HG03095 (cell line): ENCODE measurements at regions not wholly inside any gene's neighbourhood (a gene's known extent, or its start where the extent isn't known, plus 50 kb on each side); places are given as distances from the start of the nearest gene placed in this dataset.
"Not testable (repeated sequence)": the region's sequence is repeated elsewhere in the genome, so short reads cannot be mapped to it uniquely, and the experiment has no call there.

ENCODE experiments used
- ATAC-seq: cut with Tn5 transposase; IDR thresholded peaks from one replicate; pipeline ENCODE4 v1.9.1; 2021; ENCODE audit warnings: moderate library complexity; ENCODE audit not compliant: unreplicated experiment

DNA sequence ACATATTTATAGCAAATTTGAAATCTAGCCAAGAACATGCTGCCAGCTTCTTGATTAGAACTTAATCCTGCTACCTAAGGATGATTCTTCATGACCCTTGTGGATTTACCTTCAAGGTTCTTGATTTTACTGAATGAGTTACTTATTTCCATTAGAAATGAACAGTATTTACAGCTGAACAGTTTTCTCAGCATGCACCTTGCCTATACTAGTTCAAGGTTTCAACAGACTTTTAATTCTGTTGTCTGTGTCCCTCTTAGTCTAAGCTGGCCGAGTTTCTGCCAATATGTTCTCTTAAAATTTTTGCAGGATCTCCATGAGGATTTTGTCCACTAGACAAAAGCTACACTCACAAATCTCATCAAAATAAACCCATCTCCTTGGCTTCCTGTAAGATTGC is 188.8 kb upstream of the ST8SIA4 start:
- no peak for ATAC-seq

DNA sequence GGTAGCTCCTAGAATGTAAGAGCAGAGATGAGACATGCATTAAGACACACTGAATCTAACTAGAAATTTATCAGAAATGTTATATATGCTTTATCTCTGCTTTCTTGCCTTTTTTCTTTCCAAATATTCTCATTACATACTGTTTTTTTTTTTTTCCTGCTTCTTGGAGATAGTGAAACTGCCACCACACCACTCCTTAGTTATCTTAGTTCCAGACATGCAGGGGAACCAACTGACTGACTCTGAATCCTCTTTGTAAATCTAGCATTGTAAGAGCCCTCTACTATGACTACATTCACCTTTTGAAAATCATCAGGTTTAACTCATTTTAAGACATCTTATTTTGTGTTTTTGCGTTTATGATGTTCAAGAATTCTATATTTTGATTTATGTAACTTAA is 181.3 kb upstream of the ST8SIA4 start:
- no peak for ATAC-seq

DNA sequence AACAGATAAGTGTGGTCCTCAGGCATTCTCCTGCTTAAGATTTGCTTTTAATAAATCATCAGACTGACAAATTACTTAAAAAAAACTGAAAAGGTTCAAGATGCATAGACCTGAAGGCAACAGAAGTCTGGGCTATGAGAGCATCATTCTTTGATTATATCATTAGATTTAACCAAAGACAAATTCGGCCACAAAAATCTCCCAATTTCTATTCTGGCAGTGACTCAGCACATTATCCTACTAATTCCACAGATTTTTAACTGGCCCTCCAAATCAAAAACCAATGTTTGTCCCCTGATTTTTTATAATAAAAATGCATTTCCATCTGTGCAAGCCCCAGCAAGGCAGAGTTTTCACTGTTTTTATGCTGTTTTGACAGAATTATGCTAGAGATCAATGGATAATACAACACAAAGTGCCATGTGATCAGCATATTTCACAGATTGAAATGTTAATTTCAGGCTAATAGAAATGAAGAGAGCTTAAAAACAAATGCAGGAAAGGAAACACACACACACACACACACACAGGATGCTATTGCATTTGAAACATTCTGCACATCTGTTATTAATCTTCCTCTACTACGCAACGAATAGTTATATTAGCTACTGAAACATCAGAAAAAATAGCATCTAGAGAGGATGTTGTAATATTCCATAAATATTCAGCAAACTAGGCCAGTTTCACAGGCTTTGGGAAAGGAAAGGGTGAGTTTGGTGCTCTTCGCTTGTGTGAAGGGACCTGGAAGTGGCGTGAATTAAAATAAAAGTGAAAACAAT is 177.6 kb upstream of the ST8SIA4 start:
- no peak for ATAC-seq

DNA sequence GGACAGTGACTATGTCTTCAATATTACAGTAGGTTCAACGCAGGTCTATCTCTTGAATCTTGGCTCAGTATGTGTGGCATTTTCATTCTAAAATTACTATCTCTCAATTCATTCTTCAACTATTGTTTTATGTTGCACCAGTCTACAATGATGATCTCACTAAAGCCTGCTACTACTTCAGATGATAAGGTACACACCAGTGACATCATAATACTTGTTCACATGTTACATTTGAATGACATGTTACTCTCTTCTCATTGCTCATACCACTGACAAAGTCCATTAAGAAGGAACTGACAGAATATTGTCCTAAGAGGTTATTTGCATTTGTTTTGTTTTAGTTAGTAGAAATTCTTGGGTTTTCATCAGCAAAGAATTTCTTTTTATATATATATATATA is 165.2 kb upstream of the ST8SIA4 start:
- no peak for ATAC-seq

DNA sequence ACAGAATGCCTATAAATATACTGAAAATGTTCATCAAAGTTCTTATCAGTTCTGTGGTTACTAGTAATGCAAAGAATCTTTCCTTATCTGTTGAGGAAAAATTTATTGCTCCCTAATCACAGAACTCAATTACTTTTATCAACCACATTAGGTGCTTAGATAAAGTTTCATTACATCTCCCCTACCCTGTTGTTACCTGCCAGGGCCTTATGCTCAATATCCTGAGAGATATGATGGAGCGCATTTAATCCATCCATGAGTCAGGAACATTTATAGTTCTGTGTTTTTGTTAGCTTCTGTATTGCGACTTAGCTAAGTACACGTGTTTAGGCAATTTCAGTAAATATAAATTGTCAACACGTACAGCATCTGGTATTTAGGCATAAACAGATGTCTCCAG is 164.3 kb upstream of the ST8SIA4 start:
- ATAC-seq, result no peak

DNA sequence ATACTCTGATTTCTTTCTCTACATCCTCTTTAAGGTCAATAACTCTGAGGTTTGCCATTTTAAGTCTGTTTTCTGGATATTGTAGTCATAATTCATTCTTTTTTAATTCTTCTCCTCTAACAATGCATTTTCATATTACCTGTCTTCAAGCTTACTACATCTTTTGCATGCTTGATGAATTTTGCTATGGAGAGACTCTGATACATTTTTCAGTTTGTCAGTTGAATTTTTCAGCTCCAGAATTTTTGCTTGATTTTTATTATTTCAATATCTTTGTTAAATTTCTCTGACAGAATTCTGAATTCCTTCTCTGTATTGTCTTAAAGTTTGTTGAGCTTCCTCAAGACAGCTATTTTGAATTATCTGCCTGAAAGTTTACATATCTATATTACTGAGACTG is 159.8 kb upstream of the ST8SIA4 start:
- ATAC-seq, result no peak

DNA sequence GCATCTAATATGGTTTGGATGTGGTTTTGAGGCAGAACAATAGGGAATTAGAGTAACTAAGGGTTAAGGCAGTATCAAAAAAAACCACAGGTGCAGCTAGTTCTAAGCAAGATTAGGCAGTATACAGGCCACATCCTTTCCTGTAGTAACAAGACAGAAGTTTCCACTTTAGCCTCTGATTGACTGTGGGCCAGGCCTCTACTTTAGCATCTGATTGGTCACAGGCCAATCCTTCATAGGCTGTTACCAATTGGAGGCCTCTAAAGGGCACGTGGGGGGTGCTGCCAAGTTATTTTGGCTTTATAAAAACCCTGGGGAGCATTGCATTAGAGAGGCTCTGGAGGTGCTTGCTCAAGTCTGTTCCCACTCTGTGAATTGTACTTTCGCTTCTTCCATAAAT is 144.1 kb upstream of the ST8SIA4 start:
- no peak for ATAC-seq

DNA sequence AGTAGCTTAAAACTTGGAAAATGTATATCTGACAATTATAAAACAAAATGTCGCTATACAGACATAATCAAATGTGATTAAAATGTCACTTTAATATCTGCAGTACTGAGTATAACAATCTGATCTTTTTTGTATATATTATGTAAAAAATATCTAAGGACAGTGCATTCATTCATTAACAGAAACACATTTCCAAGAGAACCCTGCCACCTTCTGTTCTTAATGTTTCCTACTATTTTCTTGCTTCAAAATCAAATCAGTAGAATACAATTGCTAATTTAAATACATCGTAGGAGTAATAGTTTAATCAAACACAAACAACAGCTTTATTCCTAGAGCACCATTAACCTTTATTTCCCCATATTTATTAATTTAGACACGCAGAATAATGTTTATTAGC is 142.6 kb upstream of the ST8SIA4 start:
- no peak for ATAC-seq

DNA sequence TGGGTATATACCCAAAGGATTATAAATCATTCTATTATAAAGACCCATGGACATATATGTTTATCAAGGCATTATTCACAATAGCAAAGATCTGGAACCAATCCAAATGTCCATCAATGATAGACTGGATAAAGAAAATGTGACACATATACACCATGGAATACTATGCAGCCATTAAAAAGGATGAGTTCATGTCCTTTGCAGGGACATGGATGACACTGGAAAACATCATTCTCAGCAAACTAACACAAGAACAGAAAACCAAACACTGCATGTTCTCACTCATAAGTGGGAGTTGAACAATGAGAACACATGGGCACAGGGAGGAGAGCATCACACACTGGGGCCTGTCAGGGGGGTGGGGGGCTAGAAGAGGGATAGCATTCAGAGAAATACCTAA is 136.9 kb upstream of the ST8SIA4 start:
- ATAC-seq, result not testable (repeated sequence)

DNA sequence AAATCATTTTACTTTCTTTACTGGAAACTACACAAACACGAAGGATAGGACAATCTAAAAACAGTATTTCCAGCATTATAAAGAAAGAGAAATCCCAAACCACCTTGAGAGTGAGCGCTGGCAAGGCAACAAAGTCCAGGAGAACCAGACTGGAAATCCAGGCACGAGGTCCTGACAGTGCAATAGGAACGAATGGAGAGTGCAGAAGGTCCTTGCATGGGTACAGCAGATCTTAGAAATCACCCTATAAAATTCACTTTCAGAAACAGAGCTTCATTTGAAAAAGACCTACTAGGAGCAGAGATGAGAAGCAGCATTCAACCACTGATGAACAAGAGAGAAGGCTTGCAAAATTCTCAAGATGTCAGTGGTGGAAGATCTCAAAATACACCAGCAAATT is 133.7 kb upstream of the ST8SIA4 start:
- ATAC-seq, result no peak

DNA sequence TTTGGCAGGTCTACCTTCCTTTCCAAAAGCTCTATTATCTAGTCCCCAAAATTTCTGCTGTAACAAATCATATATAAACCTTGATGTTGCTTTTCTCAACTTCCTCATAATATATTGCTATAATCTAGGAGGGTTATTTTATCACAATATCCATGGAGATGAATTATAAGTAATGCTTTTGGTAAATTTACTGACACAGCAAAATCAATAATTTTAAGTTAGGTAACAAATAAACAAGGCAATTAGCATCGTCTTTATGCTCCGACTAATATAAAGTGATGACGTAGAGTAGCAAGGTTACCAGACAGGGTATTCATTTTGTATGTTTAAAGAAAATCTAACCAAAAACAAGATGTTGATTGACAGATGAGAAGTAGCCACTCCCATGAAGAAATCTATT is 132.3 kb upstream of the ST8SIA4 start:
- no peak for ATAC-seq

DNA sequence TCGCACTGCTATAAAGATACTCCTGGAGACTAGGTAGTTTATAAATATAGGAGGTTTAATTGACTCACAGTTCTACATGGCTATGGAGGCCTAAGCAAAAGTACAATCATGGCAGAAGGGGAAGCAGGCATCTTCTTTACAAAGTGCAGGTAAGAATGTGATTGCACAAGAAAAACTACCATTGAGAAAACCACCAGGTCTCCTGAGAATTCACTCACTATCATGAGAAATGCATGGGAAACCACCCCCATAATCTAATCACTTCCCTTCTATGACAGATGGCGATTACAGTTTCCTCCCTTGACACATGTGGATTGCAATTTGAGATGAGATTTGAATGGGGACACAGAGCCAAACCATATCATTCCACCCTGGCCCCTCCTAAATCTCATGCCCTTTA is 121.2 kb upstream of the ST8SIA4 start:
- ATAC-seq, result no peak

DNA sequence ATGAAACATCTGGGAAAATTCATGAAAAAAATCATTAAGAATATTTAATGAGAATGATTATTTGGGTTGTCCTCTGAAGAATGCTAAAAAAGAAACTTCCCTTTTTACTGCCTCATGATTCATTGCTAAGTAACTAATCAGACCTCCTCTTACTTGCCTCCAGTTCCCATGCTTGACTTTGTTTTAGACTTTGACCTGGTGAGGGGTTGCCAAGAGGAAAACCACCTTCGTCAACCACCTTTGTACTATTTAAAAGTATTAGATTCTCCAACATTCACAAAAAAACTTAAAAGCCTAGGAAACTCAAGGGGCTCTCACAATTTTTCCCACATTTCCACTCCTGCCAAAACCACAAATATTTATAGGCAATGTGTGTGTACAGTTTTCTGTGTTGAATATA is 115.2 kb upstream of the ST8SIA4 start:
- ATAC-seq, result no peak

DNA sequence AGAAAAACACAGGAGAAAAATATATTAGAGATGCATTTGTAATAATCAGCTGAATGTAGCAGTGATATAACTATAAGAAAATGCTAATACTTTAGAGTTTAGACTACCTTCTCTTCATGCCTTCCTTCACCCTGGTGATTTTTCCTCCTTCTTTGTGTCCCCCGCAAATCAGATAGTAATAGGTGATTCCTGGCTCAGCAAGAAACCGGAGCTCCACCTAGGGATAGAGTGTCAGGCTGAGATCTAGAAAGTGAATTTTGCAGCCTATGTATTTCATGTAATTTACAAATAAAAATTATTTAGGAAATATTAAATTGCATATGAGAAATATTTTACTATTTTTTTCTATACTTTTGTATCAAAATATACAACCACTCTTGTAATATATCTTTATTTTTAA is 109.8 kb upstream of the ST8SIA4 start:
- ATAC-seq, result no peak

DNA sequence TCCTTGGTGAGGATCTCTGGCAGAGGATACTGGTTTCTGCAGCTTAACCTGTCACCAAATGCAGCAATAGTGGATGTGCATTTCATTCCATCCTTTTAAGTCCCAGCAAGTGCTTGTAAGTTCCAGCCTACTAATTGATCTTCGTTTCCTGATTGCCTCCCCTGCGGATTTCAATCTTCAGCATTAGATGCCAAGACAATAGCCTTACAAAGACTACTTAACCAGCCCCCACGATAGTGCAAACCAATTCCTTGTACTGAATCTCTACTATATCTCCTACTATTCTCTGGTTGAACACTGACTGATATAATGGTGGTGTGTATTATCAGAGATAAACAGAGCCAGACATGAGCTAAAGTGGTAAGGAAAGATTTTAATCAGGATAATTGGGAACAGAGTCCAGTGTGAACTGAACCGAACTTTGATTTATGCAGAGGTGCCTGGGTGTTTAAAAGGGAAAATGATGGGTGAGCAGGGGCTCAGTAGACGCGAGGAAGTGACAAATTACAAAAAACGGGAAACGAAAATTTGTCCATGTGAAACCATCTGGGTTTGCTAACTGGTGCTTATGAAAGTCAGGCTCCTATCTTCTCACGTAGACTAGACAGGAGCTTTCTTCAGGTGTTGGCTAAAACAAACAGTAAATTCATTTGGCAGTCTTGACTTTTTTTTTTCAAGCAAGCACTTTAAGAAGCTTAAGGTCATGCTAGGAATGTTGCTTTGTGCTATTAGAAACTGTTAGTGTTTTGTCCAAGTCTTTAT is 106.9 kb upstream of the ST8SIA4 start:
- peak; percentile 95 for ATAC-seq

DNA sequence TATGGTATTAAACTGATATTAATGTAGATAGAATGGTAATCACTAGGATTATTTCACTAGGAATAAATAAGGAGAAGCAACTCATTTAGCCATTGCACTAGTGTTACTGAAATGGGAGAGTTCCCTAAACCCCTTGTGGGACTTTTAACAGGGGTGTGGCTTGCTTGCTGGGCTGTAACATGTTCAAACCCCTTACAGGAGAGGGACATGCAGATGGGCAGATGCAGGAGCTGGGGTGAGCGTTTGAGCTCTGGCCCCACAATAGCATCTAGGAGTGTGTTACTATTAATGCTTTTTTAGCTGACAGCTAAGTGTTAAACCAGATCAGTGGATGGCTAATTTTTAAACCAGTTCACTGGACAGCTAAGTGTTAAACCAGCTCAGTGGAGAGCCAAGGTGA is 89.3 kb upstream of the ST8SIA4 start:
- no peak for ATAC-seq

DNA sequence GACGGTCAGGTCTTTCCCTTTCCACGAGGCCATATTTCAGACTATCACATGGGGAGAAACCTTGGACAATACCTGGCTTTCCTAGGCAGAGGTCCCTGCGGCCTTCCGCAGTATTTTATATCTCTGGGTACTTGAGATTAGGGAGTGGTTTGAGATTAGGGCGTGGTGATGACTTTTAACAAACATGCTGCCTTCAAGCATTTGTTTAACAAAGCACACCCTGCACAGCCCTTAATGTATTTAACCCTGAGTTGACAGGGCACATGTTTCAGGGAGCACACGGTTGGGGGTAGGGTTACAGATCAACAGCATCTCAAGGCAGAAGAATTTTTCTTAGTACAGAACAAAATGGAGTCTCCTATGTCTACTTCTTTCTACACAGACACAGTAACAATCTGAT is 80.5 kb upstream of the ST8SIA4 start:
- not testable (repeated sequence) for ATAC-seq

DNA sequence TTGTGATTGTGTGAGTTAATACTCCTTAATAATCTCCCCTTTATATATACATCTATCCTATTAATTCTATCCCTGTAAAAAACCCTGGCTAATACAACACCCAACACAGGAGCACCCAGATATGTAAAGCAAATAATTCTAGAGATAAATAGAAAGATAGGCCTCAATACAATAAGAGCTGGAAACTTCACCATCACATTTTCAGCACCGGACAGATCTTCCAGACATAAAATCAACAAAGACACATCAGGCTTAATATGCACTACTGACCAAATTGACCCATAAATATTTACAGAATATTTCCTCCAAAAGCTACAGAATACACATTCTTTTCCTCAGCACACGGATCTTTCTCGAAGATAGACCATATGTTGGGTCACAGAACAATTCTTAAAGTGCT is 71.0 kb upstream of the ST8SIA4 start:
- ATAC-seq, result no peak

DNA sequence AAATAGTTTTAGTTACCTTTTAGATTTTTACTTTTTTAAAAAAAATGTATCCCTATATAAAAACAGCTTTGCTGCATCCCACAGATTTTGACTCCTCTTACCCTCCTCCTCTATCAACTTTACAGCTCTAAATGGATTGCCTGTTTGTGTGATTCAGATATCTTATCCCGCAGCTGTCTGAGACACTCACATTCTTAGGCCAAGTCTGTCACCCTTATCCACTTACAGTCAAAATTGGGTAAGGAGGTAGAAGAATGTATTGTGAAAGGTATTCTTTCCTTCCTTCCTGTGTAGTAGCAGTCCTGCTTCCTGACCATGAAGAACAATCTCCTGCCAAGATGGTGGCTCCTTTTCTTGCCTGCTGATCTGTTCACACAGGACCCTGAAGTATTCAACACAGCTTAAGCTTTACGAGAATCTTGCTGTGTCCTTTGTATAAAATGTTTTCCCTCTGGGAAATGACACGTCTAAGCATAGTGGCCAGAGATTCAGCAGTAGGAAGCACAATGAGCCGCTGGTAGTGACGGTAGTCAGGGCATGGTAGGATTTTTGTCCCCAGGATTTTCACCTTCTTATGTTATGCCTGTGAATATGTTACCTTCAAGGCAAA is 67.7 kb upstream of the ST8SIA4 start:
- ATAC-seq, result no peak

DNA sequence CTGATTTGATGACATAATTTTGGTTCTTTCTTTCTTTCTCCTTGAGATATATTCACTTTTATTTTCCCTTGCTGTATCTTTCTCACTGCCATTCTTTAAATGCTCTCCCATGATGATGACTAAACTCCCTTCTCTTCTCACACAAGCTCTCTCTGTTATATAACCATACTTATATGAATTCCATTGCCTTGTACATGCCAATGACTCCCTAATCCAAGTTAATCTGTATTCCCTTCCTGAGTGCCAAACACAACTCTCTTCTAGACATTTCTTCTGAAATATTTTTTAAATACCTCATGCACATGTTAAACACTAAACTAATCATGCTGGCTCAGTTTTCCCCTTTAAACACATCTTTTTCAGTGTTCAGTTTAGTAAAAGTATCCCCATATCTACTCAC is 62.2 kb upstream of the ST8SIA4 start:
- no peak for ATAC-seq
